ENCODE measurements at regions not wholly inside any gene's neighbourhood (a gene's known extent, or its start where the extent isn't known, plus 50 kb on each side); places are given as distances from the start of the nearest gene placed in this dataset.
"Not testable (repeated sequence)": the region's sequence is repeated elsewhere in the genome, so short reads cannot be mapped to it uniquely, and the experiment has no call there.

GRCh38 chr4:31016322-31017061 lies 296.3 kb downstream of the PCDH7 start:
- no peak for DNase-seq (ENCODE audit: low read depth)

GRCh38 chr4:31020363-31020762 lies 300.2 kb downstream of the PCDH7 start:
- no peak for DNase-seq (ENCODE audit: low read depth)

- no peak for DNase-seq (ENCODE audit: low read depth)
Measured at GRCh38 chr4:31021008-31021407, 300.8 kb downstream of the PCDH7 start.

GRCh38 chr4:31022702-31023101 lies 302.5 kb downstream of the PCDH7 start:
- no peak for DNase-seq (ENCODE audit: low read depth)

- no peak for DNase-seq (ENCODE audit: low read depth)
Measured at GRCh38 chr4:31023109-31023508, 302.9 kb downstream of the PCDH7 start.

GRCh38 chr4:31023742-31024141 lies 303.6 kb downstream of the PCDH7 start:
- DNase-seq (ENCODE audit: low read depth): no peak

GRCh38 chr4:31024781-31025180 lies 304.6 kb downstream of the PCDH7 start:
- DNase-seq (ENCODE audit: low read depth): not testable (repeated sequence)

GRCh38 chr4:31026256-31026655 lies 306.1 kb downstream of the PCDH7 start:
- no peak for DNase-seq (ENCODE audit: low read depth)

GRCh38 chr4:31034550-31034949 lies 314.4 kb downstream of the PCDH7 start:
- DNase-seq (ENCODE audit: low read depth): no peak

- DNase-seq (ENCODE audit: low read depth): no peak
Measured at GRCh38 chr4:31035761-31036160, 315.6 kb downstream of the PCDH7 start.

GRCh38 chr4:31037703-31038102 lies 317.5 kb downstream of the PCDH7 start:
- DNase-seq (ENCODE audit: low read depth): no peak

- no peak for DNase-seq (ENCODE audit: low read depth)
Measured at GRCh38 chr4:31039382-31039781, 319.2 kb downstream of the PCDH7 start.

- no peak for DNase-seq (ENCODE audit: low read depth)
Measured at GRCh38 chr4:31040106-31040505, 319.9 kb downstream of the PCDH7 start.

- DNase-seq (ENCODE audit: low read depth): no peak
Measured at GRCh38 chr4:31041385-31041784, 321.2 kb downstream of the PCDH7 start.

GRCh38 chr4:31041853-31042252 lies 321.7 kb downstream of the PCDH7 start:
- DNase-seq (ENCODE audit: low read depth): no peak

- no peak for DNase-seq (ENCODE audit: low read depth)
Measured at GRCh38 chr4:31043382-31044062, 323.4 kb downstream of the PCDH7 start.

GRCh38 chr4:31045151-31045550 lies 325.0 kb downstream of the PCDH7 start:
- DNase-seq (ENCODE audit: low read depth): no peak

- DNase-seq (ENCODE audit: low read depth): peak; percentile 8
Measured at GRCh38 chr4:31045724-31046318, 325.7 kb downstream of the PCDH7 start.

GRCh38 chr4:31051151-31051550 lies 331.0 kb downstream of the PCDH7 start:
- DNase-seq (ENCODE audit: low read depth): no peak

- DNase-seq (ENCODE audit: low read depth): no peak
Measured at GRCh38 chr4:31051565-31051964, 331.4 kb downstream of the PCDH7 start.

GRCh38 chr4:31052519-31052918 lies 332.4 kb downstream of the PCDH7 start:
- no peak for DNase-seq (ENCODE audit: low read depth)

- DNase-seq (ENCODE audit: low read depth): no peak
Measured at GRCh38 chr4:31053451-31053850, 333.3 kb downstream of the PCDH7 start.

- no peak for DNase-seq (ENCODE audit: low read depth)
Measured at GRCh38 chr4:31054295-31054694, 334.1 kb downstream of the PCDH7 start.
